Smooth muscle cell (in vitro differentiated cells): ENCODE measurements at regions not wholly inside any gene's neighbourhood (a gene's known extent, or its start where the extent isn't known, plus 50 kb on each side); places are given as distances from the start of the nearest gene placed in this dataset.

ENCODE experiments used
- DNase-seq: peaks from one replicate; lab custom pipeline; 2025; ENCODE audit not compliant: unreplicated experiment; lab: John Stamatoyannopoulos, UW
- H2AFZ ChIP-seq: fragments of 200-600 bp; sonication (generic); 2 replicates; pipeline ENCODE4 v1.6.0; 2016; ENCODE audit warnings: antibody characterized with exemption, low read depth, mild to moderate bottlenecking
- H3F3A ChIP-seq: fragments of 200-600 bp; sonication (generic); 2 replicates; pipeline ENCODE4 v1.6.0; 2017; ENCODE audit warnings: antibody characterized with exemption, low read depth
- H3K27ac ChIP-seq: fragments of 200-600 bp; sonication (generic); 2 replicates; pipeline ENCODE4 v1.5.1; 2016; ENCODE audit warnings: low read depth, mild to moderate bottlenecking
- H3K27me3 ChIP-seq: fragments of 200-600 bp; sonication (generic); 2 replicates; pipeline ENCODE4 v1.6.1; 2016; ENCODE audit warnings: low read depth, mild to moderate bottlenecking
- H3K36me3 ChIP-seq: fragments of 200-600 bp; sonication (generic); 2 replicates; pipeline ENCODE4 v1.5.1; 2016; ENCODE audit warnings: low read depth
- H3K4me1 ChIP-seq: fragments of 200-600 bp; sonication (generic); 2 replicates; pipeline ENCODE4 v1.5.1; 2016; ENCODE audit warnings: low read depth
- H3K4me2 ChIP-seq: fragments of 200-600 bp; sonication (generic); 2 replicates; pipeline ENCODE4 v1.6.0; 2016; ENCODE audit warnings: mild to moderate bottlenecking
- H3K4me3 ChIP-seq: fragments of 200-600 bp; sonication (generic); 2 replicates; pipeline ENCODE4 v1.5.1; 2016; ENCODE audit warnings: mild to moderate bottlenecking
- H3K79me2 ChIP-seq: fragments of 200-600 bp; sonication (generic); 2 replicates; pipeline ENCODE4 v1.6.0; 2016; ENCODE audit warnings: low read depth, mild to moderate bottlenecking
- H3K9ac ChIP-seq: fragments of 200-600 bp; sonication (generic); 2 replicates; pipeline ENCODE4 v1.6.0; 2016; ENCODE audit warnings: low read depth
- H3K9me3 ChIP-seq: fragments of 200-600 bp; sonication (generic); replicated peaks from 2 replicates; pipeline ENCODE4 v1.5.1; 2016; ENCODE audit warnings: low read depth
- H4K20me1 ChIP-seq: fragments of 200-600 bp; sonication (generic); 2 replicates; pipeline ENCODE4 v1.6.0; 2016; ENCODE audit warnings: low read depth
- CTCF ChIP-seq: fragments of 200-600 bp; sonication (generic); IDR thresholded peaks from 2 replicates; pipeline ENCODE4 v1.5.1; 2017; ENCODE audit warnings: borderline replicate concordance, mild to moderate bottlenecking, antibody characterized with exemption; ENCODE audit not compliant: insufficient read depth, poor library complexity, severe bottlenecking
- WGBS: methylation state at CpG from one replicate; pipeline ENCODE4 v1.1.7; 2016; ENCODE audit warnings: low lambda C conversion rate; 5-methylcytosine and 5-hydroxymethylcytosine counted together

GRCh38 chr20:19901226-19901625, 115.9 kb upstream of the NAA20 start:
- peaks cover 5% of the 10 kb centered on the region for H3K36me3 ChIP-seq
- H3K4me2 ChIP-seq = no peak overlapping the region
- H3K79me2 ChIP-seq = peaks cover 4% of the 10 kb centered on the region
- H3K4me1 ChIP-seq = no peaks in the 10 kb centered on the region
- H3K9ac ChIP-seq = no peak overlapping the region
- TF ChIP-seq CTCF = no peak
- no peak for DNase-seq
- WGBS = 63% methylated on average over 9 of the region's 9 CpGs
- H3F3A ChIP-seq = no peaks in the 10 kb centered on the region
- H3K27ac ChIP-seq = no peak overlapping the region
- no peaks in the 10 kb centered on the region for H4K20me1 ChIP-seq
- H2AFZ ChIP-seq = no peak overlapping the region
- peaks cover 9% of the 10 kb centered on the region for H3K9me3 ChIP-seq
- H3K4me3 ChIP-seq = no peak overlapping the region
- H3K27me3 ChIP-seq = no peaks in the 10 kb centered on the region

- Histone ChIP-seq H3K36me3 (peaks cover 5% of the 10 kb centered on the region), H3K27ac (no peak overlapping the region), H3K79me2 (peaks cover 4% of the 10 kb centered on the region), H2AFZ (no peak overlapping the region), H3K9ac (no peak overlapping the region), H3F3A (no peaks in the 10 kb centered on the region), H3K27me3 (no peaks in the 10 kb centered on the region), H3K9me3 (peaks cover 9% of the 10 kb centered on the region), H3K4me3 (no peak overlapping the region), H3K4me1 (no peaks in the 10 kb centered on the region), H3K4me2 (no peak overlapping the region), H4K20me1 (no peaks in the 10 kb centered on the region)
- WGBS = 72% methylated on average over 10 of the region's 10 CpGs
- no peak for TF ChIP-seq CTCF
- DNase-seq = no peak
Measured at GRCh38 chr20:19903168-19903811, 113.9 kb upstream of the NAA20 start.

- Histone ChIP-seq H3K79me2 (peaks cover 4% of the 10 kb centered on the region), H3K27ac (no peak overlapping the region), H3K4me3 (no peak overlapping the region), H3K36me3 (no peaks in the 10 kb centered on the region), H3K27me3 (no peaks in the 10 kb centered on the region), H3K9ac (no peak overlapping the region), H4K20me1 (no peaks in the 10 kb centered on the region), H3K4me1 (no peaks in the 10 kb centered on the region), H3K9me3 (no peaks in the 10 kb centered on the region), H2AFZ (no peak overlapping the region), H3K4me2 (no peak overlapping the region), H3F3A (no peaks in the 10 kb centered on the region)
- WGBS = 78% methylated on average over 3 of the region's 3 CpGs
- no peak for TF ChIP-seq CTCF
- no peak for DNase-seq
Measured at GRCh38 chr20:19907326-19908056, 109.7 kb upstream of the NAA20 start.
